Stimulated activated CD4-positive, alpha-beta T cell treated with anti-CD3 and anti-CD28 coated beads, Interleukin-1b, Interleukin-23, amount 100 ng/mL, for 48 hours (primary cell): ENCODE measurements at regions not wholly inside any gene's neighbourhood (a gene's known extent, or its start where the extent isn't known, plus 50 kb on each side); places are given as distances from the start of the nearest gene placed in this dataset.
A peak's percentile ranks its signal among the peaks of the same experiment; 100 is the strongest.
"Not testable (repeated sequence)": the region's sequence is repeated elsewhere in the genome, so short reads cannot be mapped to it uniquely, and the experiment has no call there.

ENCODE experiments used
- DNase-seq: peaks from one replicate; pipeline ENCODE4 v3.0.0-alpha.2; 2020

GRCh38 chr1:94362466-94363058 lies 55.6 kb upstream of the ABCD3 start:
- no peak for DNase-seq

- no peak for DNase-seq
Measured at GRCh38 chr1:94358630-94359599, 59.3 kb upstream of the ABCD3 start.

DNA sequence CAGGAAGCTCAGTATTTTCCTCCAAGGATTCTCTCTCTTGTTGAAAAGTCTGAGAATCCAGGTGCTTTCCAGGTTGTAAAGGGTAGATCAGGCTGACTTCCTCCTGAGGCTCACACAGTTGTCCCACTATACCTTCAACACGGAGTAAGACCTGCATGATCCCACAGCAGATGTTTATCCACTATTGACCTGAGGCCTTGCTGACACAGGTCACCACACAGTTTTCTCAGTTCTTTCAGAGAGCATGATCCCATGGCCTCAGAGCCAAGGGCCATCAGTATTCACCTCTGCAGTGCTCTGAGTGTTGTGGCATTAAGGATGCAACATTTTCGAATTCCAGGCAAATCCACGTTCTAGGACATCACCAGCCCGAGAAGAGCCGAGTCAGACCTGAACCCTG lies 60.5 kb upstream of the ABCD3 start:
- no peak for DNase-seq

DNA sequence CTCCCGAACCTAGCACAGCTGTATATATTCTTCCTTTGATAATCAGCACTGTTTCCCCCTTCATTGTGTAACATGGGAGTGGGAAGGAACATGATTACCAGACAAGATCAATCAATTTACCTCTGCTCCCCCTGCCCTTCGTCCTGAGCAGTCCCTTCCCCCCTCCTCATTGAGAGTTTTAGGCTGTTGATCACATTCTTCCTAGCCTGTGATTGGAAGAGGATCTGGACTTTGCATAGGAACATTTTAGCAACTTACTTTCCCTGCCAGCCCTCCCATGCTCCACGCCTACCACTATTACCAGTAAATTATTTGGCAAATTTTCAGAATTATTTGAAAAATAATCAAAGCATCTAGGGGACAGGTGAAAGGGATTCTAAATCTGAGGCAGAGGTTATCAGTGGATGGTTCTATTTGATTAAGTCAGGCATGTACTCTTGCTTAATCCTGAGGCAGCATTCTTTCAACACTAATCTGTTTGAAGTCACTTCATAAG lies 62.7 kb upstream of the ABCD3 start:
- no peak for DNase-seq

- peak; percentile 10 for DNase-seq
Measured at GRCh38 chr1:94351481-94351880, 66.7 kb upstream of the ABCD3 start.

GRCh38 chr1:94350350-94350924 lies 67.8 kb upstream of the ABCD3 start:
- DNase-seq: no peak

GRCh38 chr1:94349853-94350252 lies 68.3 kb upstream of the ABCD3 start:
- DNase-seq: no peak

- not testable (repeated sequence) for DNase-seq
Measured at GRCh38 chr1:94348386-94348785, 69.8 kb upstream of the ABCD3 start.

DNA sequence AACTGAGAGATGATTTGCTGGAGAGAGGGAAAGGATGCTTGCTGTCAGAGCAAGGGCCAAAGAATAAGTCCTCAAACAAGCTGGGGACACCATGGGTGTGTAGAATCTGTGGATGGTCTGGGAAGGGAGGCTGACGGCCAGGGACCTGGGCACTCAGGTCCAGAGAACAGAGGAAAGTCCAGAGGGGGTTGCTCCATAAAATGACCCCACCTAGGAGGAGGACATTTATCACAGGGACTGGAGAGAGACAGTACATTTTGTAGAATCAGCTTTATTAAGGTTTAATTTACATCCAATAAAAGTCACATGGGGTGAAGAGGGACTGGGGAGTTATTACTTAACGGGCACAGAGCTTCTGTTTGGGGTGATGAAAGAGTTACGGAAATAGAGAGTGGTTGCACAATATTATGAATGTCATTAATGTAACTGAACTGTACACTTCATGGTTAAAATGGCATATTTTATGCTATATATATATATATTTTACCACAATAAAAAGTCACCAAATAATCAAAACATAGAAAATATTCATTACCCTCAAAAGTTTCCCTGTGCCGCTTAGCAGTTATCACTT lies 73.0 kb upstream of the ABCD3 start:
- DNase-seq: no peak

DNA sequence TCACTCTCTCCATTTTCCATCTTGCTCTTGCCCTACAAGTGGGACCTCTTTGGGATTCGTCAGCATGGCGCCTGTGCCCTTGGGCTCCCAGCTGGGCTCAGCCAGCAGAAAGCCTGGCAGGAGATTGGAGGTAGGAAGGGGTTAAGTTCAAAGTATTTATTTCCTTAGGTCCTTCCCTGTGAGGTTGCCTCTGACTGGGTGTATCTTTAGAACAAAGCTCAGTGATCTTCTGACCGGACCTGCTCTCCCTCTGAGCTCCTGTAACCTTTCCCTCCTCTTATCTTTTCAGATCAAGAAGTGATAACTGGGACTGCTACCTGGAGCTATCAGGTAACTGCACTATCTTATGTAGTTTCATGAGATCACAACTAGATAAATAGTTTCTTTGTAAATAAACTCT lies 75.8 kb upstream of the ABCD3 start:
- DNase-seq: no peak

DNA sequence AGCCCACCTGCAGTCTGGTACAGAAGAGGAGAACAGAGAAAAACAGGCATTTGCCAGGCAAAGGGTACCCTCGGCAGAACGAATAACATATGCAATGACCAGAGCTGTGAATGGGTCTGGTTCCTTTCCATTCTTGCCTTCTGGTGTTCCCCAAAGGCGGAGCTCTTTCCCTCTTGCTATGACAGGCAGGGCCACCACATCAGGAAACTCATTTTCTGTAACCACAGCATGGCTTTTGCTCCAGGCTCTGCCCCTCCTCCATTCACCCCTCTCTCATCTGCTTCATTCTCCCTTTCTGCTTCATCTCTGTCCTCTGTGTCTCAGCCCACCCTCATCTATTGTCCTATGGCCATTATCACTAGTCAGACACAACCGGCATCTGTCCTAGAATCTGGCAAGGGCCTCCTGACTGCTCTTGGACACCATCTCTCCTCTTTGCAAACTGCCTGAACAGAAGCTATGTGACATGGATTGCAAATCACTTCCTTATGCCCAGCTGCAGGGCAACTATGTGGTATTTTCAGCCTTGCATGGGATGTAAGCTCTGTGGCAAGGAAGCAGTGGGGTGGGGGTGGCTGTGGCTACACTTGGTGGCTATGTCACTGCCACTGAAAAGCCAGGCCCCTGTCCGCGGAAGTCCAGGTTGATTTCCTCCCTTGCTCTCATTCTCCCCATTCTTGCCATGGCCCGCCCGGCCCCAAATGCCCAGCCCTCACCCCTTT lies 78.8 kb upstream of the ABCD3 start:
- DNase-seq: no peak

GRCh38 chr1:94336991-94337390 lies 81.2 kb upstream of the ABCD3 start:
- DNase-seq: no peak

DNA sequence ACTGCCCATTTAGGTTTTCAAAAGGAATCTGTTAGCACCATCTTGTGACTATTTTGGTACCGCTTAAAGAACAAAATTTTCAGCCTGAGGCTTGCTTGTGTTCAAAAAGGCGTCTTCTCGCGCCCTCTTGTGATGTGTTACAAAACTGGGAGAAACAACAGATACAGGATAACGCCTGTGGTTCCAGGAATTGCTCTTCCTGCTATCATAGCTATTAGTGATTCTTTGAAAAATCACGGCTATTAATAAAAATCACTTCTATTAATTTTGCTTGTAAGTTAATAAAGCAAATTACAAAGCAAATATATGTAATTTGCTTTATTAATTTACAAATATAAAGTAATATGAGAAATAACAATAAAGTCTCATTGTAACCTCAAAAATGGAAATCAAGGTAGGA lies 82.2 kb upstream of the ABCD3 start:
- DNase-seq: no peak

- DNase-seq: no peak
Measured at GRCh38 chr1:94335447-94335846, 82.7 kb upstream of the ABCD3 start.

- DNase-seq: no peak
Measured at GRCh38 chr1:94334764-94335163, 83.4 kb upstream of the ABCD3 start.

- DNase-seq: no peak
Measured at GRCh38 chr1:94332952-94333351, 85.2 kb upstream of the ABCD3 start.

GRCh38 chr1:94332516-94332915 lies 85.7 kb upstream of the ABCD3 start:
- DNase-seq: no peak

- DNase-seq: no peak
Measured at GRCh38 chr1:94329986-94330385, 88.2 kb upstream of the ABCD3 start.

DNA sequence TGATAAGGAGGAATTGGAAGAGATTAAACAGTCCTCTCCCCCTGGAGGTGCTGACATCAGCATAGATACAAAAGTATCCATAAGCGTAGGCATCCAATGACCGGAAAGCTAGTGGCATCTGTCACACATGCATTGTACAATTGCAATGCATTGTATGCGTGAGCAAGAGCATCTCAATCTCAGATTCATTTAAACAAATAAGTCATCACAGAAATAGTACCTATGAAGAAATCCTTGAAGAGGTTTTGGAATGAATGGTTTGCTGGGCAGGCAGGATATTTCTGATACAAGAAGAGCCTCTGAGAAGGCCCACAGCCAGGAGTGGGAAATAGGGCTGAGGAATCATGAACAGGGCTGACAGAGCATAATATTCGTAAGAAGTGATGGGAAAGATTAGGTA lies 88.9 kb upstream of the ABCD3 start:
- no peak for DNase-seq

DNA sequence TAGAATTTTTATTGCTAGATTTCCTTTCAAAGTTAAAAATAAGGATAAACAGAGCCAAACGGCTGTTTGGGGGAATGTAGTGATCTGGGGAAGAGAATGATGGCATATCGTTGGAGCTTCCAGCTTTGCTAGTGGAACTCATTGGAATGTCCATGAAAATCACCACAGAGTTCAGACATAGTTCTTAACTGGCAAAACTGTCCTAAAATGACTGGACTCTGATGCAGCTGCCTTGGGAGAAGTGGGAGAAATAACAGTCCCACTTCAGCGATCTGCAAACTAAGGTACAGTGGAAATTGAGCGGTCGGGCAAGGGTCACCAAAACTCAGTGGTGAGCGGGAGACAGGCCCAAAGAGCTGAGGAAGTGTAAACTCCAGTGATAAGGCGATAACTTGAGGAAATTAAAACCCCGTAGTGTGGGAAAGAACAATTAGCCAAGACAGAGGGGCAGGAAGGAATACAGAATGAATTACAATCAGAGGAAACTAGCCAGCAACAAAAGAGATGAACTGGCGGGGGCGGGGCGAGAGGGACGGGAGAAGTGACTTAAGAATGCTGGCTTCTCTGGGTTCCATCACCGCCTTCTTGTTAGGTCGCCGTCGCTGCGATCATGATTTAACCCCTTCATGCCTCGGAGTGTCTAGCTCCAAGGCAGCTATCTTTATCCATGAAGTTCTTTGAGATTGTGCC lies 89.8 kb upstream of the ARHGAP29 start:
- DNase-seq: no peak

DNA sequence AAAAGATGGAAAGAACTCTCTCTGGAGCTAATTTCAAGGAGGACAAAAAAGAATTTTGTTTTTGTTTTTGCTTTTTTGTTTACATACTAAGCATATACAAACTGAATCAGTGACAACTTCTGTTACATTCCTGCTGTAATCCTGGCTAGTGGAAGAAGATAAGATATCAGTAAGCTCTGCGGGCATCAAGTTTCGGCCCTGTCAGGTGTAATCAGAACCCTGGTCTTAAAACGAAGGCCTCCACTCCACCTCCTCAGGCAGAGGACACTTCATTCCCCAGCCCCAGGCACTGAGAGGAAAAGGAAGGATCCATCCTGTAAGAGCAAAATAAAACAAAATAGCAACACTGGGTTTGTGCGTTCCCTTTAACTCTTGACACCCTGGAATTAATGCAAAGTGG lies 88.9 kb upstream of the ARHGAP29 start:
- DNase-seq: no peak
